ENCODE measurements at regions not wholly inside any gene's neighbourhood (a gene's known extent, or its start where the extent isn't known, plus 50 kb on each side); places are given as distances from the start of the nearest gene placed in this dataset.

- no peak for DNase-seq
Measured at GRCh38 chr2:147250652-147251356, 594.0 kb upstream of the ACVR2A start.

- no peak for DNase-seq
Measured at GRCh38 chr2:147247749-147248148, 597.1 kb upstream of the ACVR2A start.

GRCh38 chr2:147242445-147242844, 602.4 kb upstream of the ACVR2A start:
- DNase-seq: no peak

GRCh38 chr2:147236601-147237000, 608.2 kb upstream of the ACVR2A start:
- DNase-seq: no peak

DNA sequence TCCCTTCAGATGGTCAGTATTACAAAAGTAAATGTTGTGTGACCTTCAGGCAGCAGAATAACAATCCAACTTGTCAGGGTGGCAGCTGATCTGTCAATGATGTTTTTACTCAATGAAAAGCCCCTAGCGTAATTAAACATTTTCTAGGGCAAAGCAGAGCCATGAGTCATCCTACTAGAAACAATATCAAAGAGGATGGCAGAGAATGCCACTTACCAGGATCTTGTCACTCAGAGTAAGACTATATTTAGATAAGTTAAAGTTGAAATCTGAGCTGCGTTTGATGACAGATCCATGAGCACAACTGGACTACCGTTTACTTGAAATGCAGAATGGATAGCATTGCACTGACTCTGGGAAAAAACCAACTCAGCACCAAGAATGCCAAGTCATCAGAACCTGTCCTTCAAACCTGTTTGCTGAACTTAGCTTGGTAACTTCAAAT, 612.6 kb upstream of the ACVR2A start:
- DNase-seq: no peak

DNA sequence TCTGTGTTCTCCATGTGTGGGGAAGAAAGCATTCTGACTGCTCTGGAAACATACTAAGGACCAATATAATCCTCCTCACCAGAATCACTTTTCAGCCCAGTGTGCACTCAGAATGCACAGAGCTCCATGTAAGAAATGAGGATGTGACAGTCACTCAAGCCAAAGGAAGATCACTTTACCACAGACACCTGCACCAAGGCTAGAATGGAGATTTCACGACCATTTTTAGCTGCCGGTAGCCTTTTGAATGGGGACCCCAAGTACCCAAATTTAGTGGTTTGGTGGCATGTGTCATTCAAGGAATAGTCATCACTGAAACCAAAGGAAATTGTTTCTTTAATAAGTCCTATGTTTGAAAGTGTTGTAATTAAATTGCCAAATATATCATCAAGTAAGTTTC, 613.2 kb upstream of the ACVR2A start:
- DNase-seq: no peak

DNA sequence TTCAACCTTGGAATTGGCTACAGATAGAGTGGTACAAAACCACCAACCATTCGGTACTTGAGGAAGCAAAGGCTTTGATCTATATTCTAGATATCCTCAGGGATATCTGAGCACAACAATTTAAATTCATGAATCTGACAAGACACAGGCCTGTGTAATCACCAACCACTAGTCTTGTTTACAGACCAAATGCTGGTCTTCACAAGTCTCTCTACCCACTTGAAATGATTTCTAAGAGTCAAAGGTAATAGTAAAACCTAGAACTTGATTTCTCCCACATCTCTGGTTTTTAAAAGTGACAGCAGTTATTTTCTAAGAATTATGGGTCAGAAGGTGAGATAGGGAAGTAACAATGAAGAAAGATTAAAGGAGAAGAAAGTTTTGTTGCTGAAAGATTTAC, 613.7 kb upstream of the ACVR2A start:
- no peak for DNase-seq

- no peak for DNase-seq
Measured at GRCh38 chr2:147227313-147227712, 617.5 kb upstream of the ACVR2A start.

- DNase-seq: no peak
Measured at GRCh38 chr2:147224070-147224469, 620.8 kb upstream of the ACVR2A start.

DNA sequence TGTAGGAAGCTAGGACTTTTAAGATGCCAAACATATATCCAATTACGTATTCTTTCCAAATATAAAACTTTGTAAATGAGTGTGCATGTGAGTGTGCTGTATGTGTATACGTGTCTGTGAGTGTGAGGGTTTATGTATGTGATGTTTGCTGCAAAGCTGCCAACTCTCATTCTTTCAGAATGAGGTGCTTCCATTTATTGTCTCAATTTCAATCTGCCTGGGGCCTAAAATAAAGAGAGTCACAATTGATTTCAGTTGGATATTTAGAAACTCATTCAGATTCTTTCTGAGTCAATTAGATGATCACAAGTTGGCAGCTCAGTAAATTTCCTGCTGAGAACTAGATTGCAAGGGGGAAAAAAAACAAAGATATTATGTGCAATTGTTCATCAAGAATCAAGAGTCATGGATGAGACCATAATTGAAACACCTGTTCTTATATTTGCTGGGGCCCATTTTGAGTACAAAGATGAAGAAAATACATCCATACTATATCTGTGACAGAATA, 621.2 kb upstream of the ACVR2A start:
- DNase-seq: no peak

GRCh38 chr2:147223119-147223518, 621.7 kb upstream of the ACVR2A start:
- no peak for DNase-seq

DNA sequence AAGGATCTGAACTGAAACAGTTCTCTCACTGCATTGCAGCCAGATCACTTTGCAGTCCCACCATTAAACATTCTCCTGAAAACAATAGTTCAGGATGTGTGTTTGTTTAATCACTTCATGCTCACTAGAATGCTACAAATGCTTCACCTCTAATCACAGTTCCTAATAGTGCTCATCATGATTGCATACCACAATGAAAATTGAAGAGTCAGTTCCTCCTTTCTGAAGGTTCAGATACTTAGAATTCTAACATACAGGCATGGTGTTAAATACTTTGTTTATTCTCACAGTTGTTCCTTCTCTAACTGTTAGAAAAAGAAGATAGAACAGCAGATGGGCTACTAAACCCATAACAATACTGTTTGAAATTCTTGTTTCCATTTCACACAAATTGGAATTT, 622.3 kb upstream of the ACVR2A start:
- no peak for DNase-seq

GRCh38 chr2:147214914-147215313, 629.9 kb upstream of the ACVR2A start:
- no peak for DNase-seq

- no peak for DNase-seq
Measured at GRCh38 chr2:147211484-147211883, 633.3 kb upstream of the ACVR2A start.

- no peak for DNase-seq
Measured at GRCh38 chr2:147204102-147204501, 640.7 kb upstream of the ACVR2A start.

GRCh38 chr2:147198651-147199171, 646.1 kb upstream of the ACVR2A start:
- DNase-seq: no peak

DNA sequence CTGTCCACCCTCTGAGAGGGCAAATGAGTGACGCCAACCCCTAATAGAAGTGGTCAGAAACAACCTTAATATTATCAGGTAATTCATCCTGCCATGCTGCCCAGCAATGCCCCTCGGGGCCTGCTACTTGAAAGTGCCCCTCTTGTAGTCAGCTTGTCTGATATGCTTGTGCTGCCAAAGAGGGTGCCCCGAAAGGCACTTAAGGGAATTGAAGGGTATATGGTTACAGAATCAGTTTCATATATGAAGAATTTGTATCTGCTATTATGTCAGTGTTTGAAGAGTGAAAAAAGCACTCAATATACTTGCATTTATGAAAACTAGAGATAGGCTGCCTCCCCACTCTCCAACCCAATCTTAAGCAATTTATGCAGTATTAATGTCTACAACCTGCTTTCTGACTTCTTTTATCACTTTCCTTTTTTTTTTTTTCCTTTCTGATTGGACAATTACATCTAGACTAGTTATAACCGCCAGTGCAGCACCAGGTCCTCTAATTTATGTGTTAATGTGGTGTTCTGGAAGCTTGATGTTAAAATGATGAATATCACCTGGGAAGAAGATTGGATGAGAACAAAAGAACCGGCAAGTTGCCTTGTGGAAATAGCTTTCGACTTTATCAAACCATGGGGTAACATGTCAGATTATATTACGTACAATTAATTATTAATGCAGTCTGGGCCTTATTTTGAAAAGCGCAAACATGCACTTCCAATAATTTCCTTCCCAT, 646.9 kb upstream of the ACVR2A start:
- no peak for DNase-seq

- DNase-seq: peak; percentile 25 to 37 (median 27)
Measured at GRCh38 chr2:147182260-147182659, 662.6 kb upstream of the ACVR2A start.

DNA sequence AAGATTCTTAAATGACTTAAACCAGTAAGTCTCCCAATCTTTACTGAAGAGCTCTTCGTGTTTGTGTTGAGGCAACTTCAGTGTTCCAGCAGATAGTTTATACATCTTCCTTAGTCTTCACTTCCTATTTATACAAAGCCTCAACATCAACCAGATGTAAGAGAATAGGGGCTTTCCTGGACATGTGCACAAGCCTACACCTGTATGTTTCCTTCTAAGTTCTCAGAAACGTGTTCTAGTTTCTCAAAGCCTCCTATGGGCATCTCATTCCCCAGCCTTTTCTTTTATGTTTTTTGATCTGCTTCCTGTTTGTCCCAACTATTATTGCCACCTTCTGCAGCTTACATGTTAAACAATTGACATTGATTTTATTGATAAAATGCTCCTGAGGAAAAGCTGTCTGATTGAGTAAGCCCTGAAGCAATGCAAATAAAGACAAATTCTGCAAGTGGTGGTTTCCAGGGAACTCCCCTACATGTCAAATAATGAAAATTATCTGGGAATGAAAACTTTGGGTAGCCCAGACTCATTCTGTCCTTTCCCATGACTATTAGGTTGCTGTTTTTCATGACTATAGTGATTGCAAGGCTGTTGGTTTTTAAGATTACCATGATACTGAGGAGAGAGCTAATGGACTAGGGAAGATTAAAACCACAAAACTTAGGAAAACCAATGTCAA, 663.3 kb upstream of the ACVR2A start:
- DNase-seq: peak in 2 of 3 donors; percentile 6

- DNase-seq: no peak
Measured at GRCh38 chr2:147177071-147177857, 667.6 kb upstream of the ACVR2A start.

GRCh38 chr2:147174824-147175254, 670.0 kb upstream of the ACVR2A start:
- DNase-seq: no peak

DNA sequence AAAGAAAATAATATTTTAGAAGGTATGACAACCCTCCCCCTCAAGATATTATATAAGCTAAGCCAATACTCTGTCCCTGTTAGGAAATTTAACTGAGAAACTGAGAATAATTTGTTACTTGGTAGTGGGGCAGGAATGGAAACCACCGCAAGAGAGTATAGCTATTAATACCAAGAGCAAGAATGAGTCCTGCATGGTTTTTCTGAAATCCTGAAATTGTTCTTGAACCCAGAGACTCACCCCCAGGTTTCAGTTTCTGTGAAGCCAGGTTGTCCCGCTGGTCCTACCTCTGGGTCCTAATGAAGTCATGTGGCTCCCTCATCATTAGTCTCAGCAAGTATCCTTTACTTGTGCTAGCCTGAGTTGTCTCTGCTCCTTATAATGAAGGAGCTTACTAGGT, 671.0 kb upstream of the ACVR2A start:
- DNase-seq: no peak

- DNase-seq: no peak
Measured at GRCh38 chr2:147173189-147173581, 671.6 kb upstream of the ACVR2A start.

Data from suppressor macrophage treated with lipopolysaccharide for 1 hour (primary cell).